Epidermal melanocyte (primary cell): ENCODE measurements at regions not wholly inside any gene's neighbourhood (a gene's known extent, or its start where the extent isn't known, plus 50 kb on each side); places are given as distances from the start of the nearest gene placed in this dataset.
"Not testable (repeated sequence)": the region's sequence is repeated elsewhere in the genome, so short reads cannot be mapped to it uniquely, and the experiment has no call there.

Experiments used
- DNase-seq: peaks from one replicate; pipeline ENCODE4 v3.0.0; 2011; ENCODE audit warnings: low spot score; ENCODE audit not compliant: insufficient read length

- not testable (repeated sequence) for DNase-seq
These were observed 726.4 kb downstream of the TTLL7 start for GRCh38 chr1:83272484-83272883.

GRCh38 chr1:83271834-83272233 is 727.1 kb downstream of the TTLL7 start:
- DNase-seq = not testable (repeated sequence)

- DNase-seq = not testable (repeated sequence)
These were observed 728.1 kb downstream of the TTLL7 start for GRCh38 chr1:83270801-83271200.

DNA sequence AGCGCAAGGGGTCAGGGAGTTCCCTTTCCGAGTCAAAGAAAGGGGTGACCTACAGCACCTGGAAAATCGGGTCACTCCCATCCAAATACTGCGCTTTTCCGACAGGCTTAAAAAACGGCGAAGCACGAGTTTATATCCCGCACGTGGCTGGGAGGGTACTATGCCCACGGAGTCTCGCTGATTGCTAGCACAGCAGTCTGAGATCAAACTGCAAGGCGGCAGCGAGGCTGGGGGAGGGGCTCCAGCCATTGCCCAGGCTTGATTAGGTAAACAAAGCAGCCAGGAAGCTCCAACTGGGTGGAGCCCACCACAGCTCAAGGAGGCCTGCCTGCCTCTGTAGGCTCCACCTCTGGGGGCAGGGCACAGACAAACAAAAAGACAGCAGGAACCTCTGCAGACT is 735.1 kb downstream of the TTLL7 start:
- DNase-seq = not testable (repeated sequence)

DNA sequence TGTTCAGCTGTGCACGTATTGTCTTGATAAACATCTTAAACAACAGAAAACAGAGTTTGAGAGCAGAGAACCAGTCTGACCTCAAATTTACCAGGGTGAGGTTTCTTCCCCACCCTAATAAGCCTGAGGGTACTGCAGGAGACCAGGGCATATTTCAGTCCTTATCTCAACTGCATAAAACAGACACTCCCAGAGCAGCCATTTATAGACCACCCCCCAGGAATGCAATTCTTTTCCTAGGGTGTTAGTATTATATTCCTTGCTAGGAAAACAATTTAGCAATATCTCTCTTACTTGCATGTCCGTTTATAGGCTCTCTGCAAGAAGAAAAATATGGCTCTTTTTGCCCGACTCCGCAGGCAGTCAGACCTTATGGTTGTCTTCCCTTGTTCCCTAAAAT is 747.2 kb downstream of the TTLL7 start:
- not testable (repeated sequence) for DNase-seq

DNA sequence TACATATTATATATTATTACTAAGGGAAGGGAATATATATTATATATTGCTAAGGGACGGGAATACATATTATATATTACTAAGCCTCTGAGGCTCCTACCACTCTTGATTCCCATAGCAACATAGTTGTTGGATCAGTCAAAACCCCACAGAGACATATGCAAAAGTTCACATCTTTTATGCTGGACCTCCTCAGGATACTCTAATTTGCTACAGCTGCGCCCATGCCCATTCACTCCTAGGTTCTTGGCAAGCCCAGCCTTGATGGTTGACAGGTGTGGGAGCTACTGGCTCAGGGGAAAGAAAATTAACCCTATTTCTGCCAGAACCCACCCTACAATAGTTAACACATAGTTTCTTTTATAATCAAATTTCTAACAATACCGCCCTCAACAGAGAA is 752.2 kb downstream of the TTLL7 start:
- not testable (repeated sequence) for DNase-seq

GRCh38 chr1:83244832-83245231 is 754.1 kb downstream of the TTLL7 start:
- DNase-seq = not testable (repeated sequence)

- DNase-seq = not testable (repeated sequence)
These were observed 759.4 kb downstream of the TTLL7 start for GRCh38 chr1:83239568-83239967.

- not testable (repeated sequence) for DNase-seq
These were observed 760.3 kb downstream of the TTLL7 start for GRCh38 chr1:83238654-83239053.

DNA sequence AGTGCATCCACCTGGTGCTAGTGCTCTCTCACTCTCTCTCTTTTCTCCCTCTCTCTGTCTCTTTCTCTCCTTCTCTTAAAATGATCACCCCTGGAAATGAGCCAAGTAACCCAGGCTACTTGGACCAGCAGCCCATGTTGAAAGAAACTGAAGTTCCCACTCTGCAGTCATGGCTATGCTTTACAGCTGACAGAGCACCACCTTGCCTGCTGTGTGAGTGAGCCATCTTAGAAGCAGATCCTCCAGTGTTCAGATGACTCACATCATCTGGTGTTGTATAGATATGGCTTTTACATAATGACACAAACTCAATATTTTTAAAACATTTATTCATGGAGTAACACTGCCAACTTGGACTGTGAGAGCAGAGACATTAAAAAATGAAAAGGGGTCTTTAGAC is 779.1 kb downstream of the TTLL7 start:
- not testable (repeated sequence) for DNase-seq

- DNase-seq = not testable (repeated sequence)
These were observed 780.8 kb downstream of the TTLL7 start for GRCh38 chr1:83218036-83218716.

GRCh38 chr1:83214317-83214716 is 784.6 kb downstream of the TTLL7 start:
- DNase-seq = not testable (repeated sequence)

DNA sequence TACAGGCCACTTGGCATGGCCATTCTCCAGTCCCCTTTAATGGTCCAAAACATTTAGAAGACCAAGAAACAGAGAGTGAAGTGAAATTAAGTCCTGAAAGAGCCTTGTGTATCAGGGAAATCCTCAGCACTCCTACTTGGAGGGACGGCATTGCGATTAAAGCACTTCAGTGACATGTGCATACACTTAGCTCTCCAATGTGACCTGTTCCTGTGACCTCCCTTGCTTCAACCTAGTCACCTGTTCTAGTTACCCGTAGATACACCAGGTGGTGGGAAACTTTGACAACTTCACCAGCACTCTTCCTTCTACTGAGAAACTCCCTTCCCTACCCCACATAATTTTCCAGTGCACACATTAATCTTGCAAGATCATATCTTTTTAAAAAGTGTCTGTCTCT is 785.3 kb downstream of the TTLL7 start:
- DNase-seq = not testable (repeated sequence)

- not testable (repeated sequence) for DNase-seq
These were observed 786.9 kb downstream of the TTLL7 start for GRCh38 chr1:83212033-83212432.

GRCh38 chr1:83208540-83208939 is 790.4 kb downstream of the TTLL7 start:
- DNase-seq = not testable (repeated sequence)

- DNase-seq = not testable (repeated sequence)
These were observed 804.3 kb downstream of the TTLL7 start for GRCh38 chr1:83194610-83195009.

DNA sequence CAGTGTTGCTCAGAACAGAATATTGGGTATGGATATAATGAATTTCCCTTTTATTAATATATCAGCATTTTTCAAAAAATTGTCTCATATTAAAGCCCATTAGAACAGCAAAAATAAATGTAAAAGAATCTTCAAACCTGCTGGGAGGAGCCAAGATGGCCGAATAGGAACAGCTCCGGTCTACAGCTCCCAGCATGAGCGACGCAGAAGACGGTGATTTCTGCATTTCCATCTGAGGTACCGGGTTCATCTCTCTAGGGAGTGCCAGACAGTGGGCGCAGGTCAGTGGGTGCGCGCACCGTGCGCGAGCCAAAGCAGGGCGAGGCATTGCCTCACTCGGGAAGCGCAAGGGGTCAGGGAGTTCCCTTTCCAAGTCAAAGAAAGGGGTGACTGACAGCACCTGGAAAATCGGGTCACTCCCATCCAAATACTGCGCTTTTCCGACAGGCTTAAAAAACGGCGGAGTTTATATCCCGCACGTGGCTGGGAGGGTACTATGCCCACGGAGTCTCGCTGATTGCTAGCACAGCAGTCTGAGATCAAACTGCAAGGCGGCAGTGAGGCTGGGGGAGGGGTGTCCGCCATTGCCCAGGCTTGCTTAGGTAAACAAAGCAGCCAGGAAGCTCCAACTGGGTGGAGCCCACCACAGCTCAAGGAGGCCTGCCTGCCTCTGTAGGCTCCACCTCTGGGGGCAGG is 816.8 kb downstream of the TTLL7 start:
- not testable (repeated sequence) for DNase-seq

- DNase-seq = not testable (repeated sequence)
These were observed 818.3 kb downstream of the TTLL7 start for GRCh38 chr1:83180621-83181020.

- not testable (repeated sequence) for DNase-seq
These were observed 831.3 kb downstream of the TTLL7 start for GRCh38 chr1:83167634-83168033.

GRCh38 chr1:83163879-83164475 is 835.0 kb downstream of the TTLL7 start:
- DNase-seq = not testable (repeated sequence)

DNA sequence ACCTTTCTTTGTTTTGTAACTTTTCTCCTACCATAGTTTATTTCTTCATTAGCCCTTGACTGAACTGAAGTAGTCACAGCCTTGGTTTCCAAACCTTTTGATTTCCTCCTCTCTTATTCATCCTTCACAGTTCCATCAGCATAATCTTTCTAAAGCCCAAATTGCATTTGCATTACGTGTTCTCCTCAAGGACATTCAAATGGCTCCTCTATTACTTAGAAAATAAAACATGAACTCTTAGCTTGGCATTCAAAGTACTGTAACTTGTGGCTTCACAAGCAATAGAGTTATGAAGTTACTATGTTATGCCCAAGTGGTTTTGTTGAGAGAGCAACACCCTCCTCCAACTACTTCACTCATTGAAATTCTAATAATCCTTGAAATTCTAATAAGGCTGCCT is 840.0 kb downstream of the TTLL7 start:
- DNase-seq = not testable (repeated sequence)

DNA sequence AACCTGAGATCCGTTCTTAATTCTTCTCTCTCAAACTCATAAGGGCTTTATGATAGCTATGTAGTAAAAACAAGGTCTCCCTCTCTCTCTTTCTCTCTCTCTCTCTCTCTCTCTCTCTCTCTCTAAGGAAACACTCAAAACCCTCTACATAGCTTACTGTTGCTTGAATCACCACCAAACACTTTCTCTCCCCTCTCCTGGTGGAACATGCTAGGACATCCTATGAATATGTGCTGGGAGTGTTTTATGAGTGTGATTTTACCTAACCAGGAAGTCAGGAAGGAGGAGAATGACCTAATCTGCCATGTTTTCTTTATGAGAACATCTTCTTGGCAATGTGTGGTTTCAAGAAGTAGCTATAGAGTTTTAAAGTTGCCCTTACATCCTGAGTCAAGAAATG is 844.6 kb downstream of the TTLL7 start:
- not testable (repeated sequence) for DNase-seq
